Heart right ventricle (tissue), 16 donors: ENCODE measurements at regions not wholly inside any gene's neighbourhood (a gene's known extent, or its start where the extent isn't known, plus 50 kb on each side); places are given as distances from the start of the nearest gene placed in this dataset.

Experiments used
- ATAC-seq, 8 donors: fragments of 200-7000 bp; cut with Tn5 transposase; one replicate each; pipeline ENCODE4 v1.9.1; 2020; ENCODE audit warnings: mild to moderate bottlenecking in 8 of 8, moderate library complexity in 8 of 8, moderate number of reproducible peaks in 1 of 8
- DNase-seq, 2 donors: peaks; one replicate each; pipeline ENCODE4 v3.0.0-alpha.2; 2020
- H3K27ac ChIP-seq, 10 donors: fragments of 200-600 bp; sonication (generic) in 2 of 10; one replicate each; pipeline versions ENCODE4 v1.5.0 to v1.8.0; 2020 to 2022; ENCODE audit warnings: mild to moderate bottlenecking in 3 of 10
- H3K27me3 ChIP-seq, 7 donors: fragments of 200-600 bp; one replicate each; pipeline ENCODE4 v1.8.0; 2021 to 2022; ENCODE audit warnings: mild to moderate bottlenecking in 2 of 7
- H3K36me3 ChIP-seq, 9 donors: fragments of 200-600 bp; sonication (generic) in 1 of 9; one replicate each; pipeline versions ENCODE4 v1.5.0 to v1.8.0; 2020 to 2022; ENCODE audit warnings: mild to moderate bottlenecking in 2 of 9
- H3K4me1 ChIP-seq, 9 donors: fragments of 200-600 bp; sonication (generic) in 1 of 9; one replicate each; pipeline versions ENCODE4 v1.5.0 to v1.8.0; 2020 to 2022; ENCODE audit warnings: mild to moderate bottlenecking in 4 of 9
- H3K4me3 ChIP-seq, 10 donors: fragments of 200-600 bp; sonication (generic) in 2 of 10; one replicate each; pipeline versions ENCODE4 v1.5.0 to v1.8.0; 2020 to 2022; ENCODE audit warnings: mild to moderate bottlenecking in 7 of 10, moderate library complexity in 2 of 10
- H3K9me3 ChIP-seq, 11 donors: fragments of 200-600 bp in 10 of 11; sonication (generic) in 2 of 11; one replicate each; pipeline versions ENCODE4 v1.5.0 to v1.8.0; 2013 to 2022; ENCODE audit warnings: mild to moderate bottlenecking in 2 of 11, control low read depth in 1 of 11, moderate library complexity in 1 of 11
- CTCF ChIP-seq, 9 donors: fragments of 200-600 bp; sonication (generic) in 2 of 9; IDR thresholded peaks; one replicate each; pipeline versions ENCODE4 v1.5.0 to v1.8.0; 2021 to 2022; ENCODE audit warnings: antibody characterized with exemption in 9 of 9, mild to moderate bottlenecking in 5 of 9, moderate library complexity in 1 of 9
- WGBS, 2 donors: extraction: QIAGEN DNeasy Blood & Tissue Kit; methylation state at CpG; one replicate each; pipeline ENCODE4 v1.1.7; 2013; ENCODE audit warnings: inconsistent platforms in 1 of 2; 5-methylcytosine and 5-hydroxymethylcytosine counted together
- intact Hi-C, 10 donors: fragments of 100-400 bp; cut with DNase I; formaldehyde crosslinking; loops; one replicate each; pipeline versions ENCODE4 v1.11.1 to v1.14.2; 2022
- donor health status: Arrhythmogenic right ventricular cardiomyopathy.
- donor health status: ischemic (EF 13 %, LVEDD 7.1; RV severe dilation, severe dysfunction).
- donor health status: healthy with polysubstance abuse.
- donor health status: DM: no; HTN: yes; CAD: no.
- donor health status: DM: no; HTN: no; CAD: no.
- donor health status: ischemic (EF 25% LVEDD 6.9; RV normal size, moderate dysfunction).
- donor health status: ischemic (EF 25% LVEDD 5.7; RV mildly dilated, moderate dysfunction).
- donor health status: healthy.
- donor health status: DM: yes; HTN: yes; CAD: no.
- donor health status: Ischemic cardiomyopathy.
- donor health status: ischemic (EF 35%, LVEDD 5.7; RV mildly dilated, moderate dysfunction).
- donor health status: nonischemic (EF 11% LVEDD 7.7; RV severe dilation, severe dysfunction).
- donor health status: DM: yes; HTN: yes; CAD: no.
- donor health status: PGD.
- donor health status: ischemic (EF 29% LVEDD 5.4; RV normal size, mild dysfunction).
- donor health status: nonischemic (EF 23%, LVEDD 6.1; RV moderate dilation, normal function).

GRCh38 chr2:120857422-120857821, 121.8 kb downstream of the GLI2 start:
- no peaks in the 10 kb centered on the region for H3K36me3 ChIP-seq
- intact Hi-C loops: no loop called here
- H3K27ac ChIP-seq: no peak overlapping the region
- H3K27me3 ChIP-seq: no peaks in the 10 kb centered on the region
- peaks cover 0 to 6% (median 0%) of the 10 kb centered on the region in 9 donors for H3K4me1 ChIP-seq
- no peak for TF ChIP-seq CTCF (IDR thresholded peaks at IDR 0.05)
- 96 to 98% methylated on average over 2 to 4 of the region's 4 CpGs for WGBS, 2 donors
- DNase-seq (no peak), ATAC-seq (no peak)
- no peaks in the 10 kb centered on the region for H3K9me3 ChIP-seq
- H3K4me3 ChIP-seq: no peak overlapping the region

- Histone ChIP-seq H3K36me3 (no peaks in the 10 kb centered on the region), H3K4me1 (peaks cover 0 to 9% (median 0%) of the 10 kb centered on the region in 9 donors), H3K4me3 (no peak overlapping the region), H3K27me3 (no peaks in the 10 kb centered on the region), H3K27ac (no peak overlapping the region), H3K9me3 (no peaks in the 10 kb centered on the region)
- intact Hi-C loops: no loop called here
- no peak for ATAC-seq
- WGBS, 2 donors: 94 to 96% methylated on average over 7 of the region's 7 CpGs
- no peak for TF ChIP-seq CTCF (IDR thresholded peaks at IDR 0.05)
- DNase-seq: no peak
Observed at GRCh38 chr2:120857931-120858330, 122.3 kb downstream of the GLI2 start.

- intact Hi-C loops: no loop called here
- 75 to 88% methylated on average over 12 of the region's 12 CpGs for WGBS, 2 donors
- Histone ChIP-seq H3K27ac (no peak overlapping the region), H3K9me3 (no peaks in the 10 kb centered on the region), H3K36me3 (no peaks in the 10 kb centered on the region), H3K4me3 (no peak overlapping the region), H3K27me3 (no peaks in the 10 kb centered on the region), H3K4me1 (peaks cover 0 to 15% (median 0%) of the 10 kb centered on the region in 9 donors)
- ATAC-seq (no peak), DNase-seq (no peak)
- TF ChIP-seq CTCF (IDR thresholded peaks at IDR 0.05): no peak
Observed at GRCh38 chr2:120858361-120859106, 122.9 kb downstream of the GLI2 start.

GRCh38 chr2:120859128-120859527, 123.5 kb downstream of the GLI2 start:
- Histone ChIP-seq H3K9me3 (no peaks in the 10 kb centered on the region), H3K27ac (no peak overlapping the region), H3K36me3 (no peaks in the 10 kb centered on the region), H3K27me3 (no peaks in the 10 kb centered on the region), H3K4me1 (peaks cover 0 to 15% (median 0%) of the 10 kb centered on the region in 9 donors), H3K4me3 (no peak overlapping the region)
- DNase-seq: no peak
- no peak for TF ChIP-seq CTCF (IDR thresholded peaks at IDR 0.05)
- no peak for ATAC-seq
- intact Hi-C loops: no loop called here
- WGBS, 2 donors: 62 to 64% methylated on average over 4 of the region's 4 CpGs
